H1 (cell line): ENCODE measurements at regions not wholly inside any gene's neighbourhood (a gene's known extent, or its start where the extent isn't known, plus 50 kb on each side); places are given as distances from the start of the nearest gene placed in this dataset.

Experiments used
- CTCF ChIA-PET: fragments of 300-600 bp; sonication (Branson Sonifier 250); formaldehyde crosslinking; loops from one replicate; lab custom pipeline; 2021; ENCODE audit not compliant: partially characterized antibody; lab: Charles Lee
- POLR2A ChIA-PET: fragments of 300-600 bp; sonication (Branson Sonifier 250); formaldehyde crosslinking; loops from one replicate; lab custom pipeline; 2021; ENCODE audit warnings: inconsistent platforms; ENCODE audit not compliant: partially characterized antibody; lab: Charles Lee
- DNase-seq, 2 experiments: peaks; one replicate each; pipeline versions ENCODE4 v3.0.0 to v3.0.0-alpha.2; 2010 to 2022; ENCODE audit warnings: low spot score in 2 of 2, low read depth in 1 of 2, mixed read lengths in 1 of 2
- FAIRE-seq: peaks from 2 replicates; lab custom pipeline; 2011; peaks lifted over from hg19 to GRCh38; lab: Jason Lieb, UNC
- H2AFZ ChIP-seq: 2 replicates; pipeline ENCODE4 v1.8.1; 2012; ENCODE audit warnings: low read length, inconsistent platforms
- H2AK5ac ChIP-seq: 2 replicates; pipeline ENCODE4 v1.6.1; 2013; ENCODE audit warnings: low read depth, low read length
- H2BK120ac ChIP-seq: replicated peaks from 2 replicates; pipeline ENCODE3; 2013; ENCODE audit warnings: low read depth, low read length, inconsistent platforms
- H2BK12ac ChIP-seq: 2 replicates; pipeline ENCODE4 v1.6.1; 2013; ENCODE audit warnings: low read depth, low read length
- H2BK15ac ChIP-seq: 2 replicates; pipeline ENCODE4 v1.6.1; 2013; ENCODE audit warnings: low read length
- H2BK20ac ChIP-seq: 2 replicates; pipeline ENCODE4 v1.6.1; 2013; ENCODE audit warnings: low read length
- H2BK5ac ChIP-seq: 2 replicates; pipeline ENCODE4 v1.6.1; 2013; ENCODE audit warnings: low read depth, low read length
- H3K14ac ChIP-seq: 2 replicates; pipeline ENCODE4 v1.6.1; 2013; ENCODE audit warnings: inconsistent platforms; ENCODE audit not compliant: insufficient read length
- H3K18ac ChIP-seq: 2 replicates; pipeline ENCODE4 v1.6.1; 2013; ENCODE audit warnings: low read length; ENCODE audit errors: extremely low read depth
- H3K23ac ChIP-seq: 2 replicates; pipeline ENCODE4 v1.6.1; 2013; ENCODE audit warnings: inconsistent platforms; ENCODE audit not compliant: insufficient read length
- H3K23me2 ChIP-seq: 2 replicates; pipeline ENCODE4 v1.6.1; 2013; ENCODE audit warnings: low read depth, low read length
- H3K27ac ChIP-seq: 2 replicates; pipeline ENCODE4 v1.6.1; 2011; ENCODE audit warnings: low read depth, low read length, inconsistent platforms
- H3K27me3 ChIP-seq, 4 experiments: replicated peaks in 1 of 4; 1 replicate in 1 of 4; 2 replicates in 3 of 4; pipeline versions ENCODE4 v1.6.1 to v1.8.1; 2011 to 2013; ENCODE audit warnings: low read length in 3 of 4, mild to moderate bottlenecking in 3 of 4, inconsistent platforms in 2 of 4, mixed read lengths in 2 of 4, moderate library complexity in 1 of 4; ENCODE audit not compliant: control insufficient read depth in 3 of 4, insufficient read depth in 3 of 4; ENCODE audit errors: extremely low read depth in 1 of 4
- H3K36me3 ChIP-seq, 4 experiments: 2 replicates each; pipeline versions ENCODE4 v1.6.1 to v1.8.1; 2011 to 2013; ENCODE audit warnings: mild to moderate bottlenecking in 4 of 4, low read length in 3 of 4, moderate library complexity in 2 of 4, control low read depth in 1 of 4, inconsistent platforms in 1 of 4; ENCODE audit not compliant: insufficient read depth in 4 of 4, control insufficient read depth in 2 of 4
- H3K4ac ChIP-seq: replicated peaks from 2 replicates; pipeline ENCODE3; 2013; ENCODE audit warnings: low read length, low read depth, mixed read lengths, inconsistent platforms; ENCODE audit not compliant: insufficient read length
- H3K4me1 ChIP-seq, 4 experiments: replicated peaks in 1 of 4; 1 replicate in 1 of 4; 2 replicates in 3 of 4; pipeline versions ENCODE4 v1.6.1 to v1.8.1; 2011 to 2013; ENCODE audit warnings: low read length in 3 of 4, inconsistent platforms in 2 of 4, mixed read lengths in 1 of 4; ENCODE audit not compliant: insufficient read depth in 4 of 4, control insufficient read depth in 3 of 4
- H3K4me2 ChIP-seq, 2 experiments: 2 replicates each; pipeline versions ENCODE4 v1.6.1 to v1.8.1; 2011 to 2013; ENCODE audit warnings: low read depth in 2 of 2, low read length in 2 of 2, control low read depth in 1 of 2, inconsistent platforms in 1 of 2, mild to moderate bottlenecking in 1 of 2; ENCODE audit not compliant: insufficient read depth in 1 of 2
- H3K4me3 ChIP-seq, 4 experiments: fragments of 200-600, 300-600 bp in 1 of 4; sonication (generic), shearing (Covaris generic), sonication (Bioruptor Twin) in 1 of 4; 2 replicates each; pipeline versions ENCODE4 v1.5.1 to v1.8.1; 2011 to 2016; ENCODE audit warnings: low read length in 4 of 4, low read depth in 3 of 4, control low read depth in 2 of 4, inconsistent platforms in 2 of 4, mild to moderate bottlenecking in 2 of 4, mixed read lengths in 1 of 4, moderate library complexity in 1 of 4; ENCODE audit not compliant: insufficient read depth in 2 of 4; ENCODE audit errors: extremely low read depth in 1 of 4
- H3K56ac ChIP-seq: replicated peaks from 2 replicates; pipeline ENCODE3; 2013; ENCODE audit warnings: low read depth, mild to moderate bottlenecking, mixed read lengths, low read length, inconsistent platforms; ENCODE audit not compliant: insufficient read length
- H3K79me1 ChIP-seq: 2 replicates; pipeline ENCODE4 v1.6.1; 2013; ENCODE audit warnings: low read depth, low read length, control low read depth
- H3K79me2 ChIP-seq, 2 experiments: 2 replicates each; pipeline versions ENCODE4 v1.6.1 to v1.8.1; 2012 to 2013; ENCODE audit warnings: low read length in 2 of 2, mild to moderate bottlenecking in 2 of 2, inconsistent platforms in 1 of 2; ENCODE audit not compliant: insufficient read depth in 2 of 2, control insufficient read depth in 1 of 2
- H3K9ac ChIP-seq, 4 experiments: replicated peaks in 1 of 4; 1 replicate in 1 of 4; 2 replicates in 3 of 4; pipeline versions ENCODE4 v1.6.1 to v1.8.1; 2011 to 2013; ENCODE audit warnings: low read depth in 3 of 4, low read length in 3 of 4, control low read depth in 2 of 4, mild to moderate bottlenecking in 2 of 4, moderate library complexity in 2 of 4, inconsistent platforms in 1 of 4; ENCODE audit errors: extremely low read depth in 1 of 4
- H3K9me3 ChIP-seq, 2 experiments: 2 replicates each; pipeline versions ENCODE4 v1.6.1 to v1.8.1; 2012 to 2013; ENCODE audit warnings: mild to moderate bottlenecking in 2 of 2, moderate library complexity in 2 of 2, control low read depth in 1 of 2, inconsistent platforms in 1 of 2, low read depth in 1 of 2, low read length in 1 of 2, mixed read lengths in 1 of 2; ENCODE audit not compliant: insufficient read depth in 2 of 2
- H4K20me1 ChIP-seq, 2 experiments: replicated peaks in 1 of 2; 2 replicates each; pipeline versions ENCODE3 to v1.8.1; 2011 to 2013; ENCODE audit warnings: inconsistent platforms in 2 of 2, low read length in 2 of 2, mild to moderate bottlenecking in 1 of 2; ENCODE audit not compliant: insufficient read depth in 2 of 2, control insufficient read depth in 1 of 2
- H4K5ac ChIP-seq: 2 replicates; pipeline ENCODE4 v1.6.1; 2013; ENCODE audit warnings: low read length, low read depth, mixed read lengths, inconsistent platforms; ENCODE audit not compliant: insufficient read length
- H4K8ac ChIP-seq: 2 replicates; pipeline ENCODE4 v1.8.0; 2013; ENCODE audit warnings: mild to moderate bottlenecking, moderate library complexity, low read length, inconsistent platforms; ENCODE audit not compliant: insufficient read depth; ENCODE audit errors: extremely low read depth
- H4K91ac ChIP-seq: replicated peaks from 2 replicates; pipeline ENCODE3; 2013; ENCODE audit warnings: low read length, mixed read lengths, inconsistent platforms; ENCODE audit not compliant: insufficient read length
- CBX5 ChIP-seq: fragments of 300-800, 300-1000 bp; sonication (generic); IDR thresholded peaks from 2 replicates; pipeline ENCODE4 v1.7.1; 2016; ENCODE audit warnings: antibody characterized with exemption, low read length, low read depth
- CHD2 ChIP-seq: IDR thresholded peaks from 2 replicates; pipeline ENCODE4 v1.6.1; 2012; ENCODE audit warnings: low read length, improper control_type of control experiment
- HDAC6 ChIP-seq: IDR thresholded peaks from one replicate; pipeline ENCODE4 v1.7.1; 2012; ENCODE audit warnings: low read depth, mild to moderate bottlenecking, inconsistent platforms, low read length, moderate library complexity
- KDM5A ChIP-seq: fragments of 200-600 bp; IDR thresholded peaks from 2 replicates; pipeline ENCODE4 v1.7.1; 2012; ENCODE audit warnings: mild to moderate bottlenecking, low read length, inconsistent platforms, mixed read lengths
- RFX5 ChIP-seq: IDR thresholded peaks from 2 replicates; pipeline ENCODE4 v1.6.1; 2011; ENCODE audit warnings: low read depth, low read length, improper control_type of control experiment, borderline replicate concordance
- SIRT6 ChIP-seq: IDR thresholded peaks from one replicate; pipeline ENCODE4 v1.7.1; 2012; ENCODE audit warnings: low read length, inconsistent platforms
- SIX5 ChIP-seq: IDR thresholded peaks from 2 replicates; pipeline ENCODE4 v1.6.1; 2011; ENCODE audit warnings: mild to moderate bottlenecking, low read depth, low read length
- TAF1 ChIP-seq: IDR thresholded peaks from 2 replicates; pipeline ENCODE4 v1.6.1; 2011; ENCODE audit warnings: mild to moderate bottlenecking, low read depth, low read length
- ZNF274 ChIP-seq: IDR thresholded peaks from 2 replicates; pipeline ENCODE4 v1.7.0; 2012; ENCODE audit warnings: low read length, borderline replicate concordance; ENCODE audit errors: extremely low read depth
- WGBS, 2 experiments: shearing (Covaris generic) in 1 of 2; methylation state at CpG; one replicate each; pipeline versions ENCODE4 v1.1.6 to v1.1.7; 2013 to 2015; ENCODE audit warnings: low lambda C conversion rate in 2 of 2, mixed read lengths in 2 of 2, inconsistent platforms in 1 of 2, low coverage in 1 of 2, missing lambda C conversion rate in 1 of 2; ENCODE audit not compliant: insufficient replicate concordance in 2 of 2, insufficient coverage in 1 of 2, insufficient read length in 1 of 2; ENCODE audit errors: extremely low coverage in 1 of 2, missing lambda C conversion rate in 1 of 2; 5-methylcytosine and 5-hydroxymethylcytosine counted together

GRCh38 chr7:138289864-138290263, 170.2 kb upstream of the TRIM24 start:
- Histone ChIP-seq H3K4ac (no peak overlapping the region), H3K4me3 (no peak overlapping the region), H3K79me1 (no peaks in the 10 kb centered on the region), H4K20me1 (no peaks in the 10 kb centered on the region), H3K36me3 (no peaks in the 10 kb centered on the region; a peak in 3 of 8 replicates), H2BK20ac (no peak overlapping the region), H2BK12ac (no peak overlapping the region), H4K91ac (no peak overlapping the region), H3K56ac (no peak overlapping the region), H2AFZ (no peak overlapping the region), H3K27ac (no peak overlapping the region), H3K4me1 (no peaks in the 10 kb centered on the region), H3K79me2 (no peaks in the 10 kb centered on the region), H2BK120ac (no peak overlapping the region), H4K8ac (no peak overlapping the region), H3K23ac (no peak overlapping the region), H3K27me3 (no peaks in the 10 kb centered on the region), H3K4me2 (no peak overlapping the region), H2BK15ac (no peak overlapping the region), H2AK5ac (no peak overlapping the region), H3K23me2 (no peaks in the 10 kb centered on the region), H3K18ac (no peak overlapping the region), H2BK5ac (no peak overlapping the region), H4K5ac (no peak overlapping the region), H3K9me3 (peaks cover 8 to 12% of the 10 kb centered on the region in 2 experiments), H3K14ac (no peak overlapping the region), H3K9ac (no peak overlapping the region)
- FAIRE-seq (no peak), DNase-seq (peak in 1 of 2 experiments; percentile 19)
- 81% methylated on average over 2 of the region's 2 CpGs; no CpG with 5 or more reads in 1 of the 2 experiments for WGBS, 2 experiments
- ChIA-PET POLR2A (no interaction called here), CTCF (interaction anchor here (1.1 kb wide), 1 partner anchor 8 kb away, joined by 6 read pairs; no protein-coding TSS in a partner anchor)
- no peak for TF ChIP-seq SIX5
- TF ChIP-seq HDAC6 = no peak
- no peak for TF ChIP-seq TAF1
- no peak for TF ChIP-seq CHD2
- no peak for TF ChIP-seq SIRT6
- no peak for TF ChIP-seq CBX5
- TF ChIP-seq KDM5A = no peak
- TF ChIP-seq RFX5 = no peak
- TF ChIP-seq ZNF274 = no peak
